SK-N-SH (cell line): ENCODE measurements at regions not wholly inside any gene's neighbourhood (a gene's known extent, or its start where the extent isn't known, plus 50 kb on each side); places are given as distances from the start of the nearest gene placed in this dataset.

Experiments used
- CTCF ChIA-PET: fragments of 300-600, 350-600 bp; formaldehyde crosslinking; extraction: SDS; loops from one replicate; lab custom pipeline; 2021; lab: Yijun Ruan, JAX
- POLR2A ChIA-PET: fragments of 350-600 bp; sonication (Branson Sonifier 250); formaldehyde crosslinking; extraction: SDS; loops from one replicate; lab custom pipeline; 2020; ENCODE audit warnings: antibody characterized with exemption, inconsistent platforms; lab: Yijun Ruan, JAX
- DNase-seq: peaks from one replicate; pipeline ENCODE4 v3.0.0; 2012
- H2AFZ ChIP-seq: fragments of 200-600 bp; sonication (generic); 2 replicates; pipeline ENCODE4 v1.8.1; 2016; ENCODE audit warnings: antibody characterized with exemption, mild to moderate bottlenecking, low read depth
- H3F3A ChIP-seq: fragments of 200-600 bp; sonication (generic); replicated peaks from 2 replicates; pipeline ENCODE3; 2016; ENCODE audit warnings: antibody characterized with exemption, mild to moderate bottlenecking; ENCODE audit not compliant: insufficient read depth
- H3K27ac ChIP-seq, 2 experiments: fragments of 200-500 bp in 1 of 2; fragments of 200-600 bp in 1 of 2; sonication (Bioruptor generic) in 1 of 2; sonication (generic), shearing (Covaris generic) in 1 of 2; 2 replicates each; pipeline versions ENCODE4 v1.5.1 to v1.6.1; 2014 to 2016; ENCODE audit warnings: low read depth in 2 of 2, inconsistent platforms in 1 of 2, low read length in 1 of 2, mild to moderate bottlenecking in 1 of 2, mixed read lengths in 1 of 2
- H3K27me3 ChIP-seq: fragments of 200-600 bp; sonication (generic), shearing (Covaris generic); 2 replicates; pipeline ENCODE4 v1.6.1; 2016; ENCODE audit warnings: mixed run types; ENCODE audit not compliant: insufficient read depth
- H3K36me3 ChIP-seq, 2 experiments: fragments of 200-500 bp in 1 of 2; fragments of 200-600 bp in 1 of 2; sonication (Bioruptor generic) in 1 of 2; sonication (generic) in 1 of 2; replicated peaks in 1 of 2; 2 replicates each; pipeline versions ENCODE3 to v1.5.1; 2014 to 2016; ENCODE audit warnings: low read length in 1 of 2, mild to moderate bottlenecking in 1 of 2; ENCODE audit not compliant: insufficient read depth in 2 of 2, control insufficient read depth in 1 of 2
- H3K4me1 ChIP-seq, 2 experiments: fragments of 200-500 bp in 1 of 2; fragments of 200-600 bp in 1 of 2; sonication (Bioruptor generic) in 1 of 2; sonication (generic), shearing (Covaris generic) in 1 of 2; 2 replicates each; pipeline versions ENCODE4 v1.5.1 to v1.6.1; 2014 to 2016; ENCODE audit warnings: low read depth in 1 of 2, low read length in 1 of 2, mixed run types in 1 of 2; ENCODE audit not compliant: insufficient read depth in 2 of 2, control insufficient read depth in 1 of 2
- H3K4me2 ChIP-seq: fragments of 200-600 bp; sonication (generic), shearing (Covaris generic); 2 replicates; pipeline ENCODE4 v1.6.1; 2017; ENCODE audit warnings: mixed run types
- H3K4me3 ChIP-seq, 2 experiments: fragments of 200-500 bp in 1 of 2; fragments of 200-600 bp in 1 of 2; sonication (Bioruptor generic) in 1 of 2; sonication (generic), shearing (Covaris generic) in 1 of 2; 2 replicates each; pipeline versions ENCODE4 v1.5.1 to v1.8.1; 2014 to 2016; ENCODE audit warnings: low read depth in 2 of 2, inconsistent platforms in 1 of 2, low read length in 1 of 2, mild to moderate bottlenecking in 1 of 2, mixed read lengths in 1 of 2, moderate library complexity in 1 of 2
- H3K79me2 ChIP-seq: fragments of 200-600 bp; sonication (generic); 2 replicates; pipeline ENCODE4 v1.8.1; 2017; ENCODE audit warnings: mild to moderate bottlenecking; ENCODE audit not compliant: insufficient read depth
- H3K9ac ChIP-seq: fragments of 200-600 bp; sonication (generic); 2 replicates; pipeline ENCODE4 v1.6.1; 2017; ENCODE audit warnings: mixed run types
- H3K9me2 ChIP-seq: fragments of 200-600 bp; sonication (generic); 2 replicates; pipeline ENCODE4 v1.6.1; 2017; ENCODE audit warnings: mixed run types
- H3K9me3 ChIP-seq: fragments of 200-600 bp; sonication (generic); 2 replicates; pipeline ENCODE4 v1.6.1; 2017; ENCODE audit warnings: mixed run types, mild to moderate bottlenecking, moderate library complexity
- H4K20me1 ChIP-seq: fragments of 200-600 bp; sonication (generic); 2 replicates; pipeline ENCODE4 v1.6.1; 2017; ENCODE audit warnings: mild to moderate bottlenecking, mixed run types; ENCODE audit not compliant: insufficient read depth
- CHD2 ChIP-seq: fragments of 150-350 bp; IDR thresholded peaks from 2 replicates; pipeline ENCODE4 v1.6.1; 2018; ENCODE audit warnings: low read length; ENCODE audit not compliant: partially characterized antibody
- CTCF ChIP-seq: fragments of 200-600 bp; sonication (generic); IDR thresholded peaks from 2 replicates; pipeline ENCODE4 v1.6.1; 2017; ENCODE audit warnings: antibody characterized with exemption, mild to moderate bottlenecking, moderate library complexity
- EP300 ChIP-seq, 2 experiments: IDR thresholded peaks; 2 replicates each; pipeline versions ENCODE4 v1.4.0 to v1.6.1; 2012; ENCODE audit warnings: borderline replicate concordance in 1 of 2, low read depth in 1 of 2, low read length in 1 of 2
- FOSL2 ChIP-seq: IDR thresholded peaks from 2 replicates; pipeline ENCODE4 v1.4.0; 2012; ENCODE audit warnings: low read depth, mild to moderate bottlenecking, moderate library complexity, borderline replicate concordance
- GABPA ChIP-seq: IDR thresholded peaks from 2 replicates; pipeline ENCODE4 v1.4.0; 2012; ENCODE audit warnings: low read depth, mild to moderate bottlenecking
- JUND ChIP-seq: IDR thresholded peaks from 2 replicates; pipeline ENCODE4 v1.4.0; 2012
- MAX ChIP-seq: IDR thresholded peaks from 2 replicates; pipeline ENCODE4 v1.4.0; 2012; ENCODE audit warnings: low read depth
- MXI1 ChIP-seq: IDR thresholded peaks from 2 replicates; pipeline ENCODE4 v1.6.1; 2012; ENCODE audit warnings: mild to moderate bottlenecking, low read depth, low read length, improper control_type of control experiment
- NFIC ChIP-seq: IDR thresholded peaks from 2 replicates; pipeline ENCODE4 v1.4.0; 2012; ENCODE audit warnings: borderline replicate concordance
- PBX3 ChIP-seq: IDR thresholded peaks from 2 replicates; pipeline ENCODE4; 2012
- POLR2AphosphoS5 ChIP-seq: IDR thresholded peaks from 2 replicates; pipeline ENCODE4 v1.6.1; 2012; ENCODE audit warnings: low read depth, low read length
- RAD21 ChIP-seq: IDR thresholded peaks from 2 replicates; pipeline ENCODE4 v1.6.1; 2012; ENCODE audit warnings: mild to moderate bottlenecking, low read length
- RCOR1 ChIP-seq: fragments of 150-350 bp; IDR thresholded peaks from 2 replicates; pipeline ENCODE4 v1.6.1; 2017; ENCODE audit warnings: antibody characterized with exemption, low read length
- RFX5 ChIP-seq: IDR thresholded peaks from 2 replicates; pipeline ENCODE4 v1.6.1; 2012; ENCODE audit warnings: mild to moderate bottlenecking, improper control_type of control experiment, low read length
- SIN3A ChIP-seq: IDR thresholded peaks from 2 replicates; pipeline ENCODE4 v1.6.1; 2012; ENCODE audit warnings: low read depth, mild to moderate bottlenecking, low read length, moderate library complexity, borderline replicate concordance
- TCF12 ChIP-seq: IDR thresholded peaks from 2 replicates; pipeline ENCODE4 v1.4.0; 2012
- USF1 ChIP-seq: IDR thresholded peaks from 2 replicates; pipeline ENCODE4 v1.4.0; 2012; ENCODE audit warnings: low read depth, borderline replicate concordance
- ZBTB33 ChIP-seq: IDR thresholded peaks from 2 replicates; pipeline ENCODE4 v1.4.0; 2012; ENCODE audit warnings: low read depth, borderline replicate concordance

GRCh38 chr3:150278195-150278594 lies 129.9 kb upstream of the TSC22D2 start:
- TF ChIP-seq NFIC (no peak), RFX5 (no peak), CTCF (no peak), TCF12 (no peak), SIN3A (no peak), RAD21 (no peak), EP300 (IDR thresholded peaks at IDR 0.05; ENCODE audit: borderline replicate concordance in 1 of 2, low read depth in 1 of 2, low read length in 1 of 2) (no peak), RCOR1 (no peak), MXI1 (no peak), POLR2AphosphoS5 (no peak), CHD2 (no peak), USF1 (no peak), FOSL2 (no peak), JUND (no peak), PBX3 (no peak), GABPA (no peak)
- ChIA-PET CTCF (no interaction called here), POLR2A (no interaction called here)
- no peak for DNase-seq
- Histone ChIP-seq H3K4me2 (no peak overlapping the region), H3K79me2 (no peaks in the 10 kb centered on the region), H4K20me1 (no peaks in the 10 kb centered on the region), H3K9me2 (no peaks in the 10 kb centered on the region), H3K4me3 (no peak overlapping the region), H3F3A (no peaks in the 10 kb centered on the region), H3K36me3 (no peaks in the 10 kb centered on the region), H3K27ac (no peak overlapping the region), H3K9me3 (peaks cover 12% of the 10 kb centered on the region), H2AFZ (no peak overlapping the region), H3K27me3 (no peaks in the 10 kb centered on the region), H3K9ac (no peak overlapping the region), H3K4me1 (peaks cover 3 to 5% of the 10 kb centered on the region in 2 experiments; a peak in 2 of 4 replicates)

GRCh38 chr3:150277444-150277843 lies 130.7 kb upstream of the TSC22D2 start:
- no peaks in the 10 kb centered on the region for H3K36me3 ChIP-seq
- no peak overlapping the region for H3K4me2 ChIP-seq
- no peaks in the 10 kb centered on the region for H3K27me3 ChIP-seq
- H3K9me3 ChIP-seq = peaks cover 12% of the 10 kb centered on the region
- H3F3A ChIP-seq = no peaks in the 10 kb centered on the region
- ChIA-PET POLR2A (no interaction called here), CTCF (no interaction called here)
- H2AFZ ChIP-seq = no peak overlapping the region
- H3K9ac ChIP-seq = no peak overlapping the region
- peaks cover 3 to 5% of the 10 kb centered on the region in 2 experiments; a peak in 2 of 4 replicates for H3K4me1 ChIP-seq
- no peak for DNase-seq
- TF ChIP-seq PBX3 (no peak), EP300 (IDR thresholded peaks at IDR 0.05; ENCODE audit: borderline replicate concordance in 1 of 2, low read depth in 1 of 2, low read length in 1 of 2) (no peak), CHD2 (no peak), ZBTB33 (no peak), MAX (no peak), CTCF (no peak)
- H3K79me2 ChIP-seq = no peaks in the 10 kb centered on the region
- no peaks in the 10 kb centered on the region for H4K20me1 ChIP-seq
- H3K9me2 ChIP-seq = no peaks in the 10 kb centered on the region
- H3K4me3 ChIP-seq = no peak overlapping the region
- H3K27ac ChIP-seq = no peak overlapping the region
